AG04450 (cell line): ENCODE measurements at regions not wholly inside any gene's neighbourhood (a gene's known extent, or its start where the extent isn't known, plus 50 kb on each side); places are given as distances from the start of the nearest gene placed in this dataset.

Experiments used
- CTCF ChIA-PET: fragments of 300-600, 350-600 bp; formaldehyde crosslinking; extraction: SDS; loops from one replicate; lab custom pipeline; 2022; ENCODE audit warnings: antibody characterized with exemption, inconsistent platforms; lab: Charles Lee
- POLR2A ChIA-PET: fragments of 350-600 bp; formaldehyde crosslinking; extraction: SDS; loops from one replicate; lab custom pipeline; 2021; ENCODE audit warnings: antibody characterized with exemption, inconsistent platforms; lab: Yijun Ruan, JAX
- DNase-seq: peaks from one replicate; pipeline ENCODE4 v3.0.0-alpha.2; 2011; ENCODE audit warnings: low read depth, low spot score
- H3K27ac ChIP-seq: one replicate; pipeline ENCODE4 v1.5.1; 2012; ENCODE audit warnings: low read depth, low read length, control low read depth
- H3K27me3 ChIP-seq: one replicate; pipeline ENCODE4 v1.6.0; 2012; ENCODE audit warnings: low read length; ENCODE audit not compliant: control insufficient read depth, insufficient read depth
- H3K4me3 ChIP-seq: 2 replicates; pipeline ENCODE4 v1.5.1; 2011; ENCODE audit warnings: mild to moderate bottlenecking, low read depth, low read length, control low read depth
- H3K9me3 ChIP-seq: 2 replicates; pipeline ENCODE4 v1.5.1; 2012; ENCODE audit warnings: low read length; ENCODE audit not compliant: control insufficient read depth, insufficient read depth
- CTCF ChIP-seq: IDR thresholded peaks from 2 replicates; pipeline ENCODE4 v1.5.1; 2011; ENCODE audit warnings: low read depth, low read length, control low read depth, inconsistent platforms

DNA sequence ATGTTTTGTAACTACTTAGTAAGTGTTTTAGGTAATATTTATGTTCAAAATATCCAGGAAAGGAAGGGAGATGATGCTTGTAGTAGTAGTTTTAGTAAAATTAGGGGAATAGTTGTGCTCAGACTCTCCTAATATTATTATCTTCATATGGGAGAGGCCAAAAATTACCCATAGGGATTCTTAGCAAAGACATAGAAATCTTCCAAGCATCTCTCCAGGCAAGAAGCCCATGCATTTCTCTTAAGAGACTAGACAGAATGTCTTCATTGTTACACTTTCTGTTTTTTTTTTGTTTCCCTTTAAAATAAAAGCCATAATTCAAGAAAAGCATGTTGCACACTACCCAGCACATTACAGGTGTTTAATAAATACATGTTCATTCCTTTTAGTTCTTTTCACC, 180.6 kb downstream of the CYB561 start:
- ChIA-PET CTCF (interaction anchor here (0.5 kb wide), 1 partner anchor 793 kb away, joined by 4 read pairs; no protein-coding TSS in a partner anchor), POLR2A (no interaction called here)
- Histone ChIP-seq H3K9me3 (no peaks in the 10 kb centered on the region), H3K4me3 (no peak overlapping the region), H3K27me3 (no peaks in the 10 kb centered on the region), H3K27ac (no peak overlapping the region)
- no peak for TF ChIP-seq CTCF
- no peak for DNase-seq

GRCh38 chr17:63267846-63268245, 178.3 kb downstream of the CYB561 start:
- ChIA-PET CTCF (no interaction called here), POLR2A (no interaction called here)
- no peak for DNase-seq

DNA sequence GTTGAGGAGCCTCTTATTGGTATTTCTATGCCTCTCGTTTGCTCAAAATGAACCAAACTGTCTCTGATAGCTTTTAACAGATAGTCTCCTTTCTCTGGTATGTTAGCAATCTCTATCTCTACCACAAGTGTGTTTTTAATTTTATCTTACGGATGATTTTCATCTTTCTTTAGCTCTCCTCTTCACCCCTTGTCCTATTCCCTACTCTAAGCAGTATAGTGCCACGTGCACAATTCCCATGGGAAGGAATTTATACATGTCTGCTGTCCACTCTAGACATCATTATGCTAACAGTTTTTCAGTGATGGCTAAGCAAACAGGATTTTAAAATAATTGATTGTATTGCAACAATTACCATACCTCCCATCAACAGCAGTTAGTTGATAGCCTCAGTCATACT, 177.3 kb downstream of the CYB561 start:
- ChIA-PET CTCF (no interaction called here), POLR2A (no interaction called here)
- Histone ChIP-seq H3K4me3 (no peak overlapping the region), H3K9me3 (no peaks in the 10 kb centered on the region), H3K27ac (no peak overlapping the region), H3K27me3 (no peaks in the 10 kb centered on the region)
- no peak for DNase-seq
- no peak for TF ChIP-seq CTCF

More at GRCh38 chr17:63267846-63268245, 178.3 kb downstream of the CYB561 start:
- Histone ChIP-seq H3K27ac (no peak overlapping the region), H3K9me3 (no peaks in the 10 kb centered on the region), H3K27me3 (no peaks in the 10 kb centered on the region), H3K4me3 (no peak overlapping the region)
- TF ChIP-seq CTCF: no peak

- no peak for TF ChIP-seq CTCF
- no peak for DNase-seq
- CTCF ChIA-PET: no interaction called here
- POLR2A ChIA-PET: no interaction called here
- no peak overlapping the region for H3K4me3 ChIP-seq
- no peak overlapping the region for H3K27ac ChIP-seq
- H3K9me3 ChIP-seq: no peaks in the 10 kb centered on the region
- H3K27me3 ChIP-seq: no peaks in the 10 kb centered on the region
Measured at GRCh38 chr17:63270610-63271009, 175.5 kb downstream of the CYB561 start.

GRCh38 chr17:63274146-63274545, 172.0 kb downstream of the CYB561 start:
- H3K9me3 ChIP-seq: no peaks in the 10 kb centered on the region
- no peak overlapping the region for H3K4me3 ChIP-seq
- CTCF ChIA-PET: no interaction called here
- POLR2A ChIA-PET: no interaction called here
- H3K27me3 ChIP-seq: no peaks in the 10 kb centered on the region
- TF ChIP-seq CTCF: no peak
- no peak for DNase-seq
- H3K27ac ChIP-seq: no peak overlapping the region
